ENCODE measurements at regions not wholly inside any gene's neighbourhood (a gene's known extent, or its start where the extent isn't known, plus 50 kb on each side); places are given as distances from the start of the nearest gene placed in this dataset.

- TF ChIP-seq CTCF (IDR thresholded peaks at IDR 0.05) (no peak), POLR2A (IDR thresholded peaks at IDR 0.05) (no peak)
Observed at GRCh38 chr5:173473288-173473687, 143.2 kb downstream of the BOD1 start.
